ENCODE measurements at regions not wholly inside any gene's neighbourhood (a gene's known extent, or its start where the extent isn't known, plus 50 kb on each side); places are given as distances from the start of the nearest gene placed in this dataset.

- peaks cover 20% of the 10 kb centered on the region for H3K27me3 Mint-ChIP-seq (ENCODE audit: low read depth, poor library complexity)
- no peak for TF ChIP-seq CTCF (IDR thresholded peaks at IDR 0.05)
- DNase-seq, result no peak
- H3K4me1 Mint-ChIP-seq, result peaks cover 49% of the 10 kb centered on the region
- no peak overlapping the region for H3K27ac Mint-ChIP-seq
- H3K36me3 Mint-ChIP-seq (ENCODE audit: low read depth), result no peaks in the 10 kb centered on the region
- no peak overlapping the region for H3K4me3 Mint-ChIP-seq
- H3K9me3 Mint-ChIP-seq, result peaks cover 11% of the 10 kb centered on the region
These were observed 65.7 kb upstream of the DUSP22 start for GRCh38 chr6:226516-227073.

DNA sequence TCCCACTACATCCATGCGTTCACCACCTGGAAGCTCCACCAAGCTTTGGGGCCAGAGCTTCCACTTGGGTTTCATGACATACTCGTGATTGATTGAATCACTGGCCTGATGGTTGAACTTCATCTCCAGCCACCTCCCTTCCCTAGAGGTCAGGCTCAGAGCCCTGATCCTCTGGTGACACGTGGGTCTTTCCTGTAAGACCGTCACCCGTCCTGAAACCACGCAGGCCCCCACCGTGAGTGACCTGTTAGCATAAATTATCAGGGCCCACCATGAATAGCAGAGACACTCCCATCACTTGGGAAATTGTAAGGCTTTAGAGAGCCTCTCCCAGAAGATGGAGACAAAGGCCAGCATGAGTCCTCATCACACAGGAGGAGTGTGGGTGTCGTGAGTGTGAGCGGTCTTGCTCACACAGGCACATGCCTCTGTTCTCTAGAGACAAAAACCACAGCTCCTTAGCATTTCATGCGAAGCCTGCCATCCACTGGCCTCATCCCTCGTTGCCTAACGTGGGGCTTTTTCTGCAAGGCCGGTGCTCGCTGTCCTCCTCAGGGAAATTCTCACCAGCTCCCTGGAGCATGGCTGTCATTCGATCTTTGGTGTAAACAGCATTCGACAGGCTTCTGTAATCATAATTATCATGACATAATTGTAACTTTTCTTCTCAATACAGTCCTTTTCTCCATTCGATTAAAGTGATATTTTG lies 65.1 kb upstream of the DUSP22 start:
- DNase-seq, result no peak
- TF ChIP-seq CTCF (IDR thresholded peaks at IDR 0.05), result no peak
- peaks cover 13% of the 10 kb centered on the region for H3K9me3 Mint-ChIP-seq
- no peak overlapping the region for H3K27ac Mint-ChIP-seq
- H3K27me3 Mint-ChIP-seq (ENCODE audit: low read depth, poor library complexity), result peaks cover 19% of the 10 kb centered on the region
- peaks cover 43% of the 10 kb centered on the region for H3K4me1 Mint-ChIP-seq
- H3K4me3 Mint-ChIP-seq, result no peak overlapping the region
- H3K36me3 Mint-ChIP-seq (ENCODE audit: low read depth), result no peaks in the 10 kb centered on the region

DNA sequence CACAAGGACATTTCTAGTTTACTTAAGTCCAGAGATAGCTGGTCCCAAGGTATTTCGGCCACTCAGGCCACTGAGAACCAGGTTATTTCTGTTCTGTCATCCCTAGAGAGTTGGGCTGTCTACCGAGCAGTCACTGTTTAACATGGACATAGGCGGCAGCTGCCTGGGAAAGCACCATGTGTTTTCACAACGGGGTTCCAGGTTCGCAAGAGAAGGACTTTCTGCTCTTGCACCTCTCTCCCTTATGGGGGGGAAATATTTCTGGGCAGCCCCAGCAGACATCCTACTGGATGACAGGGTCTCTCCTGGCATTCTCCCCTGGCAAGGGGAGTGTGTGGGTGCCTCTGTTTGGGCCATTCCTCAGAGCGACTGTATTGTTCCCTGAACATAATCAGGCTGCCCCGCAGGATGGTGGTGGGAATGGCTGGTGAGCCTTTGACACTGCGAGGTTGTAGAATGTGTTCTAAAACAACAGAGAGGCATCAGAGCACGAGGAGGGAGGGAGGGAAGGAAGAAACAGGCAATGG lies 64.4 kb upstream of the DUSP22 start:
- no peak overlapping the region for H3K27ac Mint-ChIP-seq
- no peak for TF ChIP-seq CTCF (IDR thresholded peaks at IDR 0.05)
- peaks cover 13% of the 10 kb centered on the region for H3K9me3 Mint-ChIP-seq
- peaks cover 15% of the 10 kb centered on the region for H3K27me3 Mint-ChIP-seq (ENCODE audit: low read depth, poor library complexity)
- no peak for DNase-seq
- peaks cover 36% of the 10 kb centered on the region for H3K4me1 Mint-ChIP-seq
- no peaks in the 10 kb centered on the region for H3K36me3 Mint-ChIP-seq (ENCODE audit: low read depth)
- no peak overlapping the region for H3K4me3 Mint-ChIP-seq

GRCh38 chr6:228881-229651 lies 63.2 kb upstream of the DUSP22 start:
- peaks cover 13% of the 10 kb centered on the region for H3K9me3 Mint-ChIP-seq
- no peak for TF ChIP-seq CTCF (IDR thresholded peaks at IDR 0.05)
- peaks cover 28% of the 10 kb centered on the region for H3K4me1 Mint-ChIP-seq
- DNase-seq, result no peak
- H3K36me3 Mint-ChIP-seq (ENCODE audit: low read depth), result no peaks in the 10 kb centered on the region
- no peak overlapping the region for H3K27ac Mint-ChIP-seq
- peaks cover 10% of the 10 kb centered on the region for H3K27me3 Mint-ChIP-seq (ENCODE audit: low read depth, poor library complexity)
- no peak overlapping the region for H3K4me3 Mint-ChIP-seq

DNA sequence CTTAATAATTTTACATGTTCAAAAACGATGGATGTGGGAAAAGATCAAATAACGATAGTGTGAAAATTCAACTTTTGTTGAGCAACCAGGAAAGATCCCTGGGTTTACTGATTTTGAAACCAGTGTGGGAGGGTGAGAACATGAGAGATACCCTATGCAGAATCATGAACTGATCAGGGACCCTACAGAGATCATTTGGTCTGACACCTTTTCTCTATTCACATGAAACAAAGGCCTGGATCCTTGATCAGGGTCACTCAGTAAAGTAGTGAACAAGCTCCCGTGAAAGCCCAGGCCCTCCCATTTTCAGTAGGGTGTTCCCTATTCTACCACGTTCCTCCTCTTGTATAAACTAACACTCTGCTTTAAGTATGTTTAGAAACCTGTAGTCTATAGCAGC lies 60.5 kb upstream of the DUSP22 start:
- no peak for TF ChIP-seq CTCF (IDR thresholded peaks at IDR 0.05)
- no peak for DNase-seq
- Mint-ChIP-seq H3K4me1 (peaks cover 30% of the 10 kb centered on the region), H3K9me3 (peaks cover 11% of the 10 kb centered on the region), H3K27ac (no peak overlapping the region), H3K4me3 (no peak overlapping the region), H3K27me3 (ENCODE audit: low read depth, poor library complexity) (peaks cover 10% of the 10 kb centered on the region), H3K36me3 (ENCODE audit: low read depth) (no peaks in the 10 kb centered on the region)

Measured in nephron progenitor cell (in vitro differentiated cells).